HEK293 (cell line): ENCODE measurements at regions not wholly inside any gene's neighbourhood (a gene's known extent, or its start where the extent isn't known, plus 50 kb on each side); places are given as distances from the start of the nearest gene placed in this dataset.

Source experiments
- CTCF ChIA-PET: fragments of 350-600 bp; formaldehyde crosslinking; extraction: SDS; loops from one replicate; lab custom pipeline; 2021; ENCODE audit warnings: antibody characterized with exemption; lab: Yijun Ruan, JAX
- POLR2A ChIA-PET: fragments of 300-600 bp; formaldehyde crosslinking; extraction: SDS; loops from one replicate; lab custom pipeline; 2020; ENCODE audit warnings: antibody characterized with exemption, inconsistent platforms; lab: Yijun Ruan, JAX
- H3K27ac ChIP-seq: fragments of 200-500 bp; sonication (Bioruptor generic); 2 replicates; pipeline ENCODE4 v1.5.1; 2014; ENCODE audit warnings: low read depth, low read length, control low read depth, inconsistent platforms; ENCODE audit errors: extremely low read depth
- H3K36me3 ChIP-seq, 2 experiments: fragments of 200-500 bp in 1 of 2; sonication (Bioruptor generic) in 1 of 2; 1 replicate in 1 of 2; 2 replicates in 1 of 2; pipeline ENCODE4 v1.5.1; 2014 to 2017; ENCODE audit warnings: inconsistent platforms in 2 of 2, low read length in 2 of 2; ENCODE audit not compliant: control insufficient read depth in 2 of 2, insufficient read depth in 1 of 2
- H3K4me1 ChIP-seq: fragments of 200-500 bp; sonication (Bioruptor generic); 2 replicates; pipeline ENCODE4 v1.5.1; 2014; ENCODE audit warnings: mild to moderate bottlenecking, low read length, inconsistent platforms; ENCODE audit not compliant: control insufficient read depth, insufficient read depth
- H3K4me3 ChIP-seq: 2 replicates; pipeline ENCODE4 v1.5.1; 2011; ENCODE audit warnings: low read depth, mild to moderate bottlenecking, control low read depth, low read length, moderate library complexity
- H3K9me3 ChIP-seq: fragments of 200-500 bp; sonication (Bioruptor generic); 2 replicates; pipeline ENCODE4 v1.5.1; 2014; ENCODE audit warnings: low read depth, low read length, inconsistent platforms; ENCODE audit not compliant: control insufficient read depth, insufficient read depth
- OVOL3 ChIP-seq: fragments of 450-650 bp; formaldehyde crosslinking; IDR thresholded peaks from 2 replicates; pipeline ENCODE4 v1.5.1; 2016; ENCODE audit warnings: missing biosample characterization, missing genetic modification characterization
- REPIN1 ChIP-seq: fragments of 450-650 bp; formaldehyde crosslinking; IDR thresholded peaks from 2 replicates; pipeline ENCODE4 v1.5.1; 2017; ENCODE audit warnings: missing biosample characterization, missing genetic modification characterization, low read depth
- SALL2 ChIP-seq: fragments of 450-650 bp; formaldehyde crosslinking; IDR thresholded peaks from 2 replicates; pipeline ENCODE4 v1.5.0; 2017; ENCODE audit warnings: missing biosample characterization, mild to moderate bottlenecking, missing genetic modification characterization, borderline replicate concordance
- SCRT1 ChIP-seq: fragments of 450-650 bp; formaldehyde crosslinking; IDR thresholded peaks from 2 replicates; pipeline ENCODE4 v1.5.1; 2016; ENCODE audit warnings: missing biosample characterization, missing genetic modification characterization, borderline replicate concordance
- ZBTB17 ChIP-seq: fragments of 450-650 bp; formaldehyde crosslinking; IDR thresholded peaks from 2 replicates; pipeline ENCODE4 v1.5.1; 2016; ENCODE audit warnings: missing biosample characterization, missing genetic modification characterization
- ZNF121 ChIP-seq: fragments of 450-650 bp; formaldehyde crosslinking; IDR thresholded peaks from 2 replicates; pipeline ENCODE4 v1.5.1; 2016; ENCODE audit warnings: missing biosample characterization, missing genetic modification characterization
- ZNF132 ChIP-seq: fragments of 450-650 bp; formaldehyde crosslinking; IDR thresholded peaks from 2 replicates; pipeline ENCODE4 v1.5.1; 2017; ENCODE audit warnings: missing biosample characterization, missing genetic modification characterization, borderline replicate concordance
- ZNF133 ChIP-seq: fragments of 450-650 bp; formaldehyde crosslinking; IDR thresholded peaks from 2 replicates; pipeline ENCODE4 v1.5.1; 2016; ENCODE audit warnings: missing biosample characterization, missing genetic modification characterization
- ZNF146 ChIP-seq: fragments of 450-650 bp; formaldehyde crosslinking; IDR thresholded peaks from 2 replicates; pipeline ENCODE4 v1.5.1; 2016; ENCODE audit warnings: missing biosample characterization, missing genetic modification characterization
- ZNF2 ChIP-seq: fragments of 450-650 bp; formaldehyde crosslinking; IDR thresholded peaks from 2 replicates; pipeline ENCODE4 v1.5.1; 2016; ENCODE audit warnings: missing biosample characterization, missing genetic modification characterization
- ZNF350 ChIP-seq: fragments of 450-650 bp; formaldehyde crosslinking; IDR thresholded peaks from 2 replicates; pipeline ENCODE4 v1.5.0; 2017; ENCODE audit warnings: missing biosample characterization, mild to moderate bottlenecking, missing genetic modification characterization
- ZNF37A ChIP-seq: fragments of 450-650 bp; IDR thresholded peaks from 2 replicates; pipeline ENCODE4 v1.5.1; 2018; ENCODE audit warnings: missing biosample characterization, missing genetic modification characterization
- ZNF548 ChIP-seq: fragments of 450-650 bp; formaldehyde crosslinking; IDR thresholded peaks from 2 replicates; pipeline ENCODE4 v1.5.1; 2016; ENCODE audit warnings: missing biosample characterization, missing genetic modification characterization
- ZNF560 ChIP-seq: fragments of 450-650 bp; formaldehyde crosslinking; IDR thresholded peaks from 2 replicates; pipeline ENCODE4 v1.5.1; 2017; ENCODE audit warnings: missing biosample characterization, missing genetic modification characterization, borderline replicate concordance
- ZNF707 ChIP-seq: fragments of 450-650 bp; formaldehyde crosslinking; IDR thresholded peaks from 2 replicates; pipeline ENCODE4 v1.5.1; 2016; ENCODE audit warnings: missing biosample characterization, missing genetic modification characterization
- ZNF785 ChIP-seq: fragments of 450-650 bp; formaldehyde crosslinking; IDR thresholded peaks from 2 replicates; pipeline ENCODE4 v1.5.1; 2016; ENCODE audit warnings: missing biosample characterization, missing genetic modification characterization
- ZSCAN30 ChIP-seq: fragments of 450-650 bp; IDR thresholded peaks from 2 replicates; pipeline ENCODE4 v1.5.1; 2018; ENCODE audit warnings: missing biosample characterization, mild to moderate bottlenecking, missing genetic modification characterization, moderate library complexity
- TF ChIP-seq, protein P1 (sequence below): fragments of 450-650 bp; formaldehyde crosslinking; IDR thresholded peaks from 2 replicates; pipeline ENCODE4 v1.5.1; 2016; ENCODE audit warnings: missing biosample characterization, missing genetic modification characterization
- TF ChIP-seq, protein P2 (sequence below): fragments of 450-650 bp; formaldehyde crosslinking; IDR thresholded peaks from 2 replicates; pipeline ENCODE4 v1.5.1; 2016; ENCODE audit warnings: missing biosample characterization, missing genetic modification characterization, borderline replicate concordance
- TF ChIP-seq, protein P3 (sequence below): fragments of 450-650 bp; formaldehyde crosslinking; IDR thresholded peaks from 2 replicates; pipeline ENCODE4 v1.5.1; 2017; ENCODE audit warnings: missing biosample characterization, missing genetic modification characterization
- TF ChIP-seq, protein P4 (sequence below): fragments of 450-650 bp; formaldehyde crosslinking; IDR thresholded peaks from 2 replicates; pipeline ENCODE4 v1.5.1; 2017; ENCODE audit warnings: missing biosample characterization, missing genetic modification characterization
- TF ChIP-seq, protein P5 (sequence below): fragments of 450-650 bp; formaldehyde crosslinking; IDR thresholded peaks from 2 replicates; pipeline ENCODE4 v1.5.1; 2016; ENCODE audit warnings: missing biosample characterization, missing genetic modification characterization

DNA sequence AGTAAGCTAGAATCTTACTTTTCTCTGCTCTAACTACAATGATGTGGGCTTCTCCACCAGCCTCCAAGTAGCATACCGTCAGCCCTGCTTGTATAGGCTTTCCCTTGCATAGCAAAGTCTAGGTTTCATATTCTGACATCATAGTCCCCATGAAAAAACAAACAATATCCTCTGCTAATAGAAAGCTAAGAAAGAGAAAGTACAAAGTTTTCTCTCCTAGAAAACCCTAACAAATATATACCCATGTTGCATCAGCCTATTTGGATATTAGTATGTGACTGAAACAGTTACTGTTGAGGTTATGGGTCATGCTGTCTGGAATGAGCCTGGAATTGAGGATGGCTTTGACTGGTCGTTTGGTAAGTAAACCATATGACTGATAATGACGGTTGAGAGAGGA is 1696.0 kb downstream of the MAT2B start:
- POLR2A ChIA-PET: no interaction called here
- no peaks in the 10 kb centered on the region for H3K9me3 ChIP-seq

DNA sequence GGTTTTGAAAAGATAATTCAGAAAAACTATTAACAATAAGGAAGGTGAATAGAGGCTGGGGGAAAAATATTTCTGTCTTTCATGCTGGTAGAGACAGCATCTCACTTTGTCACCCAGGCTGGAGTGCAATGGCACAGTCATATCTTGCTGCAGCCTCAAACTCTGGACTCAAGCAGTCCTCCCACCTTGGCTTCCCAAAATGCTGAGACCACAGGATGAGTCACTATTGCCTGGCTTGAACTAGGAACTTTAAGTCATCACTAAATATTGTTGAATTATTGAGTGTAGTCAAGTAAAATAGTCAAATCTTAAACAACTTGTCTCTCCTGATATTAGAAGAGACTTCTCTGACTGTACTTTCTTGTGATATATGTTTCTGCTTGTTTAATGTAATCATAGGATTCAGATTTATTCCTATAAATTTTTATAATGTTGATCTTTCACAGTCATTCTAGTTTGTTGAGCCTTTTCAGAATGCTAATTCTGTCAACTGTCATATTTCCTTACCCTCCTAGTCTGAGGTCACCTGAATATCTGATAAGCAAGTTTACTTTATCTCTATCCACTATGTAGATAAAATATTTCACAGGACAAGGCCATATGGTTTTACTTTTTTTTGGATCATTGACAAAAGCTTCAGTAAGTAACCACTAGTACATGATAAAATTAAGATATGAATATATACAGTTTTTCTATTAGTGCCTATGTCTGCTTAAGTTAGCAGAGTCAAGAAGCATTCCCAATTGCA is 1696.5 kb downstream of the MAT2B start:
- POLR2A ChIA-PET: no interaction called here
- H3K27ac ChIP-seq: no peak overlapping the region
- H3K9me3 ChIP-seq: no peaks in the 10 kb centered on the region
- CTCF ChIA-PET: no interaction called here
- no peaks in the 10 kb centered on the region for H3K4me1 ChIP-seq
- no peak overlapping the region for H3K4me3 ChIP-seq
- no peaks in the 10 kb centered on the region for H3K36me3 ChIP-seq
- TF ChIP-seq ZNF350 (tag by site-specific recombination): no peak
- no peak for TF ChIP-seq SCRT1
- TF ChIP-seq, protein P1, sequence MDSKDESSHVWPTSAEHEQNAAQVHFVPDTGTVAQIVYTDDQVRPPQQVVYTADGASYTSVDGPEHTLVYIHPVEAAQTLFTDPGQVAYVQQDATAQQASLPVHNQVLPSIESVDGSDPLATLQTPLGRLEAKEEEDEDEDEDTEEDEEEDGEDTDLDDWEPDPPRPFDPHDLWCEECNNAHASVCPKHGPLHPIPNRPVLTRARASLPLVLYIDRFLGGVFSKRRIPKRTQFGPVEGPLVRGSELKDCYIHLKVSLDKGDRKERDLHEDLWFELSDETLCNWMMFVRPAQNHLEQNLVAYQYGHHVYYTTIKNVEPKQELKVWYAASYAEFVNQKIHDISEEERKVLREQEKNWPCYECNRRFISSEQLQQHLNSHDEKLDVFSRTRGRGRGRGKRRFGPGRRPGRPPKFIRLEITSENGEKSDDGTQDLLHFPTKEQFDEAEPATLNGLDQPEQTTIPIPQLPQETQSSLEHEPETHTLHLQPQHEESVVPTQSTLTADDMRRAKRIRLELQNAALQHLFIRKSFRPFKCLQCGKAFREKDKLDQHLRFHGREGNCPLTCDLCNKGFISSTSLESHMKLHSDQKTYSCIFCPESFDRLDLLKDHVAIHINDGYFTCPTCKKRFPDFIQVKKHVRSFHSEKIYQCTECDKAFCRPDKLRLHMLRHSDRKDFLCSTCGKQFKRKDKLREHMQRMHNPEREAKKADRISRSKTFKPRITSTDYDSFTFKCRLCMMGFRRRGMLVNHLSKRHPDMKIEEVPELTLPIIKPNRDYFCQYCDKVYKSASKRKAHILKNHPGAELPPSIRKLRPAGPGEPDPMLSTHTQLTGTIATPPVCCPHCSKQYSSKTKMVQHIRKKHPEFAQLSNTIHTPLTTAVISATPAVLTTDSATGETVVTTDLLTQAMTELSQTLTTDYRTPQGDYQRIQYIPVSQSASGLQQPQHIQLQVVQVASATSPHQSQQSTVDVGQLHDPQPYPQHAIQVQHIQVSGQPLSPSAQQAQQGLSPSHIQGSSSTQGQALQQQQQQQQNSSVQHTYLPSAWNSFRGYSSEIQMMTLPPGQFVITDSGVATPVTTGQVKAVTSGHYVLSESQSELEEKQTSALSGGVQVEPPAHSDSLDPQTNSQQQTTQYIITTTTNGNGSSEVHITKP (tag by site-specific recombination): no peak
- TF ChIP-seq, protein P2, sequence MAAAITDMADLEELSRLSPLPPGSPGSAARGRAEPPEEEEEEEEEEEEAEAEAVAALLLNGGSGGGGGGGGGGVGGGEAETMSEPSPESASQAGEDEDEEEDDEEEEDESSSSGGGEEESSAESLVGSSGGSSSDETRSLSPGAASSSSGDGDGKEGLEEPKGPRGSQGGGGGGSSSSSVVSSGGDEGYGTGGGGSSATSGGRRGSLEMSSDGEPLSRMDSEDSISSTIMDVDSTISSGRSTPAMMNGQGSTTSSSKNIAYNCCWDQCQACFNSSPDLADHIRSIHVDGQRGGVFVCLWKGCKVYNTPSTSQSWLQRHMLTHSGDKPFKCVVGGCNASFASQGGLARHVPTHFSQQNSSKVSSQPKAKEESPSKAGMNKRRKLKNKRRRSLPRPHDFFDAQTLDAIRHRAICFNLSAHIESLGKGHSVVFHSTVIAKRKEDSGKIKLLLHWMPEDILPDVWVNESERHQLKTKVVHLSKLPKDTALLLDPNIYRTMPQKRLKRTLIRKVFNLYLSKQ (tag by site-specific recombination): no peak
- TF ChIP-seq, protein P3, sequence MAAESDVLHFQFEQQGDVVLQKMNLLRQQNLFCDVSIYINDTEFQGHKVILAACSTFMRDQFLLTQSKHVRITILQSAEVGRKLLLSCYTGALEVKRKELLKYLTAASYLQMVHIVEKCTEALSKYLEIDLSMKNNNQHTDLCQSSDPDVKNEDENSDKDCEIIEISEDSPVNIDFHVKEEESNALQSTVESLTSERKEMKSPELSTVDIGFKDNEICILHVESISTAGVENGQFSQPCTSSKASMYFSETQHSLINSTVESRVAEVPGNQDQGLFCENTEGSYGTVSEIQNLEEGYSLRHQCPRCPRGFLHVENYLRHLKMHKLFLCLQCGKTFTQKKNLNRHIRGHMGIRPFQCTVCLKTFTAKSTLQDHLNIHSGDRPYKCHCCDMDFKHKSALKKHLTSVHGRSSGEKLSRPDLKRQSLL (tag by site-specific recombination): no peak
- no peak for TF ChIP-seq ZNF560 (tag by site-specific recombination)
- TF ChIP-seq, protein P4, sequence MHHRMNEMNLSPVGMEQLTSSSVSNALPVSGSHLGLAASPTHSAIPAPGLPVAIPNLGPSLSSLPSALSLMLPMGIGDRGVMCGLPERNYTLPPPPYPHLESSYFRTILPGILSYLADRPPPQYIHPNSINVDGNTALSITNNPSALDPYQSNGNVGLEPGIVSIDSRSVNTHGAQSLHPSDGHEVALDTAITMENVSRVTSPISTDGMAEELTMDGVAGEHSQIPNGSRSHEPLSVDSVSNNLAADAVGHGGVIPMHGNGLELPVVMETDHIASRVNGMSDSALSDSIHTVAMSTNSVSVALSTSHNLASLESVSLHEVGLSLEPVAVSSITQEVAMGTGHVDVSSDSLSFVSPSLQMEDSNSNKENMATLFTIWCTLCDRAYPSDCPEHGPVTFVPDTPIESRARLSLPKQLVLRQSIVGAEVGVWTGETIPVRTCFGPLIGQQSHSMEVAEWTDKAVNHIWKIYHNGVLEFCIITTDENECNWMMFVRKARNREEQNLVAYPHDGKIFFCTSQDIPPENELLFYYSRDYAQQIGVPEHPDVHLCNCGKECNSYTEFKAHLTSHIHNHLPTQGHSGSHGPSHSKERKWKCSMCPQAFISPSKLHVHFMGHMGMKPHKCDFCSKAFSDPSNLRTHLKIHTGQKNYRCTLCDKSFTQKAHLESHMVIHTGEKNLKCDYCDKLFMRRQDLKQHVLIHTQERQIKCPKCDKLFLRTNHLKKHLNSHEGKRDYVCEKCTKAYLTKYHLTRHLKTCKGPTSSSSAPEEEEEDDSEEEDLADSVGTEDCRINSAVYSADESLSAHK (tag by site-specific recombination): no peak
- no peak for TF ChIP-seq ZNF146 (tag by site-specific recombination)
- no peak for TF ChIP-seq ZNF707 (tag by site-specific recombination)

More for the DNA sequence above, 1696.0 kb downstream of the MAT2B start:
- Histone ChIP-seq H3K4me1 (no peaks in the 10 kb centered on the region), H3K27ac (no peak overlapping the region), H3K36me3 (no peaks in the 10 kb centered on the region), H3K4me3 (no peak overlapping the region)
- CTCF ChIA-PET: no interaction called here
- TF ChIP-seq ZNF132 (tag by site-specific recombination): no peak
- TF ChIP-seq ZNF121 (tag by site-specific recombination): no peak
- no peak for TF ChIP-seq OVOL3
- no peak for TF ChIP-seq ZNF2 (tag by site-specific recombination)
- no peak for TF ChIP-seq ZNF548 (tag by site-specific recombination)
- TF ChIP-seq, protein P5, sequence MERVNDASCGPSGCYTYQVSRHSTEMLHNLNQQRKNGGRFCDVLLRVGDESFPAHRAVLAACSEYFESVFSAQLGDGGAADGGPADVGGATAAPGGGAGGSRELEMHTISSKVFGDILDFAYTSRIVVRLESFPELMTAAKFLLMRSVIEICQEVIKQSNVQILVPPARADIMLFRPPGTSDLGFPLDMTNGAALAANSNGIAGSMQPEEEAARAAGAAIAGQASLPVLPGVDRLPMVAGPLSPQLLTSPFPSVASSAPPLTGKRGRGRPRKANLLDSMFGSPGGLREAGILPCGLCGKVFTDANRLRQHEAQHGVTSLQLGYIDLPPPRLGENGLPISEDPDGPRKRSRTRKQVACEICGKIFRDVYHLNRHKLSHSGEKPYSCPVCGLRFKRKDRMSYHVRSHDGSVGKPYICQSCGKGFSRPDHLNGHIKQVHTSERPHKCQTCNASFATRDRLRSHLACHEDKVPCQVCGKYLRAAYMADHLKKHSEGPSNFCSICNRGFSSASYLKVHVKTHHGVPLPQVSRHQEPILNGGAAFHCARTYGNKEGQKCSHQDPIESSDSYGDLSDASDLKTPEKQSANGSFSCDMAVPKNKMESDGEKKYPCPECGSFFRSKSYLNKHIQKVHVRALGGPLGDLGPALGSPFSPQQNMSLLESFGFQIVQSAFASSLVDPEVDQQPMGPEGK (tag by site-specific recombination): no peak
- no peak for TF ChIP-seq REPIN1 (tag by site-specific recombination)
- no peak for TF ChIP-seq ZNF133 (tag by site-specific recombination)
- no peak for TF ChIP-seq ZBTB17 (tag by site-specific recombination)
- TF ChIP-seq ZSCAN30: no peak
- TF ChIP-seq ZNF37A (tag by site-specific recombination): no peak
- TF ChIP-seq SALL2: no peak
- no peak for TF ChIP-seq ZNF785
